ENCODE measurements at regions not wholly inside any gene's neighbourhood (a gene's known extent, or its start where the extent isn't known, plus 50 kb on each side); places are given as distances from the start of the nearest gene placed in this dataset.

GRCh38 chr3:180184816-180185215 is 148.1 kb upstream of the PEX5L start:
- H3K27ac ChIP-seq, result no peak overlapping the region
- no peaks in the 10 kb centered on the region for H3K4me1 ChIP-seq
- H3K4me3 ChIP-seq, result no peak overlapping the region
- intact Hi-C loops (cut with DNase I; ENCODE audit: low total_unique reads), result no loop called here
- no peak for TF ChIP-seq CTCF (IDR thresholded peaks at IDR 0.05)
- H3K36me3 ChIP-seq, result no peaks in the 10 kb centered on the region
- no peaks in the 10 kb centered on the region for H3K27me3 ChIP-seq
- DNase-seq, result no peak
- H3K9me3 ChIP-seq, result no peaks in the 10 kb centered on the region

- no peak for DNase-seq
- no peak overlapping the region for H3K4me3 ChIP-seq
- H3K27me3 ChIP-seq, result no peaks in the 10 kb centered on the region
- H3K4me1 ChIP-seq, result no peaks in the 10 kb centered on the region
- intact Hi-C loops (cut with DNase I; ENCODE audit: low total_unique reads), result no loop called here
- H3K36me3 ChIP-seq, result no peaks in the 10 kb centered on the region
- H3K27ac ChIP-seq, result no peak overlapping the region
- TF ChIP-seq CTCF (IDR thresholded peaks at IDR 0.05), result no peak
- no peaks in the 10 kb centered on the region for H3K9me3 ChIP-seq
Observed at GRCh38 chr3:180185650-180186049, 148.9 kb upstream of the PEX5L start.

GRCh38 chr3:180188512-180189309 is 152.0 kb upstream of the PEX5L start:
- Histone ChIP-seq H3K4me1 (no peaks in the 10 kb centered on the region), H3K27me3 (no peaks in the 10 kb centered on the region), H3K9me3 (no peaks in the 10 kb centered on the region), H3K36me3 (no peaks in the 10 kb centered on the region), H3K27ac (no peak overlapping the region), H3K4me3 (no peak overlapping the region)
- no peak for DNase-seq
- intact Hi-C loops (cut with DNase I; ENCODE audit: low total_unique reads), result no loop called here
- no peak for TF ChIP-seq CTCF (IDR thresholded peaks at IDR 0.05)

- H3K9me3 ChIP-seq, result no peaks in the 10 kb centered on the region
- no peaks in the 10 kb centered on the region for H3K36me3 ChIP-seq
- no peaks in the 10 kb centered on the region for H3K27me3 ChIP-seq
- no peak for DNase-seq
- H3K4me1 ChIP-seq, result no peaks in the 10 kb centered on the region
- H3K27ac ChIP-seq, result no peak overlapping the region
- TF ChIP-seq CTCF (IDR thresholded peaks at IDR 0.05), result no peak
- intact Hi-C loops (cut with DNase I; ENCODE audit: low total_unique reads), result no loop called here
- no peak overlapping the region for H3K4me3 ChIP-seq
Observed at GRCh38 chr3:180189310-180189648, 152.5 kb upstream of the PEX5L start.

GRCh38 chr3:180196658-180197057 is 159.9 kb upstream of the PEX5L start:
- Histone ChIP-seq H3K4me1 (no peaks in the 10 kb centered on the region), H3K36me3 (no peaks in the 10 kb centered on the region), H3K9me3 (no peaks in the 10 kb centered on the region), H3K27ac (no peak overlapping the region), H3K4me3 (no peak overlapping the region), H3K27me3 (no peaks in the 10 kb centered on the region)
- TF ChIP-seq CTCF (IDR thresholded peaks at IDR 0.05), result no peak
- intact Hi-C loops (cut with DNase I; ENCODE audit: low total_unique reads), result no loop called here
- DNase-seq, result no peak

All from tibial artery (tissue), 4 donors.